Activated CD4-positive, alpha-beta T cell treated with anti-CD3 and anti-CD28 coated beads for 36 hours (primary cell): ENCODE measurements at regions not wholly inside any gene's neighbourhood (a gene's known extent, or its start where the extent isn't known, plus 50 kb on each side); places are given as distances from the start of the nearest gene placed in this dataset.

Source experiments
- ATAC-seq: fragments of 200-7000 bp; cut with Tn5 transposase; one replicate; pipeline ENCODE4 v1.10.0; 2021; ENCODE audit warnings: mild to moderate bottlenecking, moderate library complexity
- CTCF ChIA-PET: fragments of 350-600 bp; sonication (Branson Sonifier 250); formaldehyde crosslinking; loops from one replicate; lab custom pipeline; 2021; ENCODE audit warnings: antibody characterized with exemption; lab: Charles Lee
- POLR2A ChIA-PET: fragments of 350-600 bp; sonication (Branson Sonifier 250); formaldehyde crosslinking; loops from one replicate; lab custom pipeline; 2021; ENCODE audit warnings: antibody characterized with exemption, inconsistent platforms; lab: Charles Lee
- DNase-seq: peaks from one replicate; pipeline ENCODE4 v3.0.0-alpha.2; 2020
- H3K27ac Mint-ChIP-seq: one replicate; pipeline ENCODE4 v1.8.0; 2021; ENCODE audit warnings: mixed read lengths
- H3K27me3 Mint-ChIP-seq: one replicate; pipeline ENCODE4 v1.8.0; 2021; ENCODE audit warnings: mixed read lengths
- H3K36me3 Mint-ChIP-seq: one replicate; pipeline ENCODE4 v1.8.0; 2021; ENCODE audit warnings: low read depth, mixed read lengths
- H3K4me1 Mint-ChIP-seq: one replicate; pipeline ENCODE4 v1.8.0; 2021; ENCODE audit warnings: mixed read lengths
- H3K4me3 Mint-ChIP-seq: one replicate; pipeline ENCODE4 v1.8.0; 2021; ENCODE audit warnings: mild to moderate bottlenecking, moderate library complexity, mixed read lengths
- H3K9me3 Mint-ChIP-seq: one replicate; pipeline ENCODE4 v1.8.0; 2021; ENCODE audit warnings: low read depth, mixed read lengths
- intact Hi-C, 2 experiments: fragments of 100-400 bp; cut with DNase I in 1 of 2; cut with micrococcal nuclease in 1 of 2; formaldehyde crosslinking; loops; one replicate each; pipeline versions ENCODE4 v1.14.2 to v1.15.1; 2022 to 2024; cut with DNase I, micrococcal nuclease

DNA sequence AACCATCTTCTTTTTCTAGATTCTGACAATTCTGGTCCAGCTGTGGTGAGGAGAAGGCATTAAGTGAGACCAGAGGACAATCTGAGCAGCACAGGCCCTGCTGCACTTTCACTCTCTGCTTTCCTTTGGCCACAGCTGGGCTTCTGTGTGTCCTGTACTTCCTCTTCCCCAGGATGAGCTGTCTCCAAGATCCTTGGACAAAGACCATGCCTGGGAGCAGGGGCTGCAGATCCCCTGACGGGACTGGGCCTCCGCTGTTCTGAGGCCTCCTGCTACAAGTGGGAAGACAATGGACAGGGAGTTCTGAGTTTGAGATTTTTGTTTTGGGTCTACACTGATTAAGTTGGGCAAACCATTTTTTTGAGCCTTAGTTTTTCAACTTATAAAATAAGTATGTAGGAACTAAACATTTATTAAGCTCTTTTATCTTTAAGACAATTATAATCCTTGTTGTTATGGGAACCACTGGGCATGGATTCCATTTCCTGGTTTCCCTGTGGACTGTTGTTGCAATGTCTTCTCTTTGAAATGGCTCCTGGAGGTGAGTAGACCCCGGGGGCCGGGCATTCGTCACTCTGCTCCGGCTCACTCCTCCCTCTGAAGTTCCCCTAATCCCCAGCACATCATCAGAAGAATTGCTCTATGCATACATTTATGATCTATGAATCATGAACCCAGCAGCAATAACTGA, 266.6 kb downstream of the ACTR3 start:
- POLR2A ChIA-PET, result no interaction called here
- intact Hi-C loops, result no loop called here
- H3K4me1 Mint-ChIP-seq, result no peaks in the 10 kb centered on the region
- no peak overlapping the region for H3K27ac Mint-ChIP-seq
- ATAC-seq (no peak), DNase-seq (no peak)
- peaks cover 14% of the 10 kb centered on the region for H3K27me3 Mint-ChIP-seq
- no peaks in the 10 kb centered on the region for H3K9me3 Mint-ChIP-seq
- no peaks in the 10 kb centered on the region for H3K36me3 Mint-ChIP-seq
- H3K4me3 Mint-ChIP-seq, result no peak overlapping the region
- CTCF ChIA-PET, result no interaction called here

- no peaks in the 10 kb centered on the region for H3K4me1 Mint-ChIP-seq
- H3K27ac Mint-ChIP-seq, result no peak overlapping the region
- ChIA-PET CTCF (no interaction called here), POLR2A (no interaction called here)
- no peaks in the 10 kb centered on the region for H3K9me3 Mint-ChIP-seq
- no peak for ATAC-seq
- no peaks in the 10 kb centered on the region for H3K36me3 Mint-ChIP-seq
- DNase-seq, result no peak
- H3K27me3 Mint-ChIP-seq, result peaks cover 11% of the 10 kb centered on the region
- H3K4me3 Mint-ChIP-seq, result no peak overlapping the region
- intact Hi-C loops, result no loop called here
These were observed 267.1 kb downstream of the ACTR3 start for GRCh38 chr2:114157057-114157385.

- no peaks in the 10 kb centered on the region for H3K9me3 Mint-ChIP-seq
- intact Hi-C loops, result no loop called here
- H3K36me3 Mint-ChIP-seq, result no peaks in the 10 kb centered on the region
- H3K4me1 Mint-ChIP-seq, result no peaks in the 10 kb centered on the region
- H3K4me3 Mint-ChIP-seq, result no peak overlapping the region
- CTCF ChIA-PET, result no interaction called here
- H3K27me3 Mint-ChIP-seq, result peaks cover 7% of the 10 kb centered on the region
- no peak for ATAC-seq
- POLR2A ChIA-PET, result no interaction called here
- no peak for DNase-seq
- no peak overlapping the region for H3K27ac Mint-ChIP-seq
These were observed 270.5 kb downstream of the ACTR3 start for GRCh38 chr2:114160263-114160981.

- ATAC-seq (no peak), DNase-seq (no peak)
- intact Hi-C loops, result no loop called here
- Mint-ChIP-seq H3K36me3 (no peaks in the 10 kb centered on the region), H3K4me1 (no peaks in the 10 kb centered on the region), H3K4me3 (no peak overlapping the region), H3K9me3 (no peaks in the 10 kb centered on the region), H3K27ac (no peak overlapping the region), H3K27me3 (peaks cover 10% of the 10 kb centered on the region)
- CTCF ChIA-PET, result no interaction called here
- POLR2A ChIA-PET, result no interaction called here
These were observed 271.5 kb downstream of the ACTR3 start for GRCh38 chr2:114161371-114161770.

- ChIA-PET POLR2A (no interaction called here), CTCF (no interaction called here)
- Mint-ChIP-seq H3K27me3 (peaks cover 14% of the 10 kb centered on the region), H3K4me3 (no peak overlapping the region), H3K4me1 (no peaks in the 10 kb centered on the region), H3K36me3 (no peaks in the 10 kb centered on the region), H3K27ac (no peak overlapping the region), H3K9me3 (no peaks in the 10 kb centered on the region)
- intact Hi-C loops, result no loop called here
- no peak for DNase-seq
- ATAC-seq, result no peak
These were observed 274.6 kb upstream of the DPP10 start for GRCh38 chr2:114167799-114168198.

DNA sequence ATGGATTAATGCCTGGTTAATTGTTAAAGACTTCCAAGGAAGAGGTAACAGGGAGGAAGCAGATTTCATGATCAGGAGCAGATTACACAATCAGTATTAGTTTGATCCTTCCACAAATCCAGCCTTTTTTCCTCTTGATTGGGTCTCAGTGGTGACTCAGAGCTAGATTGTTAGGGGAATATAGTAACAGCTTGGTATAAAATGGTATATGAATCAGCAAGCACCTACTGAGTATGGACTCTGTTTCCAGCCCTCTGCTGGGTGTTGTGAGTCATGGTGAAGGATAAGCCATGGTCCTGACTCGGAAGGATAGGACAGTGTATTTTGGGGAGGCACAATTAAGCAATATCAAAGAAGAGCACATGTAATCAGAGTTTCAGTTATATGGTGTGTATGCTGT, 272.4 kb upstream of the DPP10 start:
- Mint-ChIP-seq H3K27ac (no peak overlapping the region), H3K36me3 (no peaks in the 10 kb centered on the region), H3K4me1 (no peaks in the 10 kb centered on the region), H3K9me3 (no peaks in the 10 kb centered on the region), H3K27me3 (peaks cover 14% of the 10 kb centered on the region), H3K4me3 (no peak overlapping the region)
- ChIA-PET POLR2A (no interaction called here), CTCF (no interaction called here)
- intact Hi-C loops, result no loop called here
- DNase-seq, result no peak
- ATAC-seq, result no peak

GRCh38 chr2:114175507-114175906, 266.9 kb upstream of the DPP10 start:
- ChIA-PET CTCF (interaction anchor here (0.5 kb wide), 1 partner anchor 125 kb away, joined by 3 read pairs; no protein-coding TSS in a partner anchor), POLR2A (no interaction called here)
- ATAC-seq (no peak), DNase-seq (no peak)
- Mint-ChIP-seq H3K4me3 (no peak overlapping the region), H3K27me3 (peaks cover 17% of the 10 kb centered on the region), H3K27ac (no peak overlapping the region), H3K4me1 (no peaks in the 10 kb centered on the region), H3K36me3 (no peaks in the 10 kb centered on the region), H3K9me3 (no peaks in the 10 kb centered on the region)
- intact Hi-C loops, result no loop called here

- Mint-ChIP-seq H3K27ac (no peak overlapping the region), H3K9me3 (peaks cover 3% of the 10 kb centered on the region), H3K36me3 (no peaks in the 10 kb centered on the region), H3K4me1 (no peaks in the 10 kb centered on the region), H3K27me3 (peaks cover 11% of the 10 kb centered on the region), H3K4me3 (no peak overlapping the region)
- no peak for DNase-seq
- intact Hi-C loops, result no loop called here
- POLR2A ChIA-PET, result no interaction called here
- CTCF ChIA-PET, result no interaction called here
- no peak for ATAC-seq
These were observed 256.9 kb upstream of the DPP10 start for GRCh38 chr2:114185501-114185900.

- DNase-seq, result peak; percentile 4
- ChIA-PET POLR2A (no interaction called here), CTCF (no interaction called here)
- H3K36me3 Mint-ChIP-seq, result no peaks in the 10 kb centered on the region
- H3K4me1 Mint-ChIP-seq, result no peaks in the 10 kb centered on the region
- intact Hi-C loops, result no loop called here
- no peak overlapping the region for H3K27ac Mint-ChIP-seq
- peaks cover 7% of the 10 kb centered on the region for H3K27me3 Mint-ChIP-seq
- H3K9me3 Mint-ChIP-seq, result no peaks in the 10 kb centered on the region
- ATAC-seq, result peak; percentile 42
- H3K4me3 Mint-ChIP-seq, result no peak overlapping the region
These were observed 250.1 kb upstream of the DPP10 start for GRCh38 chr2:114192362-114192761.

GRCh38 chr2:114201781-114202180, 240.7 kb upstream of the DPP10 start:
- Mint-ChIP-seq H3K4me1 (no peaks in the 10 kb centered on the region), H3K4me3 (no peak overlapping the region), H3K27ac (no peak overlapping the region), H3K27me3 (peaks cover 7% of the 10 kb centered on the region), H3K9me3 (no peaks in the 10 kb centered on the region), H3K36me3 (no peaks in the 10 kb centered on the region)
- ChIA-PET CTCF (interaction anchor here (0.7 kb wide), 1 partner anchor 22 kb away, joined by 3 read pairs; no protein-coding TSS in a partner anchor), POLR2A (no interaction called here)
- intact Hi-C loops, result no loop called here
- DNase-seq (no peak), ATAC-seq (no peak)

DNA sequence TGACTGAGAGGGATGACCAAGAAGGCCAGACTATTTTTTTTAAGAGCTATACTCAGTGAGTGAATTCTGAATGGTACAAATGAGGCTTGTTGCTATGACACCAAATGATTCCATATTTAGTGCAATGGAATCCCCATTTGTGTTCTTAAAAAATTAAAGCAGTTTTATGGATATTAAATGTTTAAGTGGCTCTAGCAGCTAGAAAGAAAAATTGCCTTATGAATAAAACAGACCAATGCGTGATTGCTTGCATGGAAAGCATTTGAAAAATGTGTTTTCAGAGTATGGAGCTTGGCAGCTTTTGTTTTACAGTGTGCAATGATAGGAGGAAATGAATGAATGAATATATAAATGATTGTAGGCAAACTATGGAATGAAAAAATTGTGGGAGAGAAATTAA, 238.8 kb upstream of the DPP10 start:
- ATAC-seq (no peak), DNase-seq (no peak)
- intact Hi-C loops, result no loop called here
- ChIA-PET POLR2A (no interaction called here), CTCF (no interaction called here)
- no peak overlapping the region for H3K27ac Mint-ChIP-seq
- peaks cover 4% of the 10 kb centered on the region for H3K9me3 Mint-ChIP-seq
- H3K27me3 Mint-ChIP-seq, result peaks cover 14% of the 10 kb centered on the region
- H3K4me3 Mint-ChIP-seq, result no peak overlapping the region
- H3K4me1 Mint-ChIP-seq, result no peaks in the 10 kb centered on the region
- H3K36me3 Mint-ChIP-seq, result no peaks in the 10 kb centered on the region

GRCh38 chr2:114213808-114214207, 228.6 kb upstream of the DPP10 start:
- DNase-seq (no peak), ATAC-seq (no peak)
- H3K9me3 Mint-ChIP-seq, result no peaks in the 10 kb centered on the region
- H3K36me3 Mint-ChIP-seq, result no peaks in the 10 kb centered on the region
- no peak overlapping the region for H3K27ac Mint-ChIP-seq
- no peaks in the 10 kb centered on the region for H3K4me1 Mint-ChIP-seq
- H3K27me3 Mint-ChIP-seq, result peaks cover 17% of the 10 kb centered on the region
- CTCF ChIA-PET, result no interaction called here
- POLR2A ChIA-PET, result no interaction called here
- intact Hi-C loops, result no loop called here
- no peak overlapping the region for H3K4me3 Mint-ChIP-seq
